Cardiac muscle cell (in vitro differentiated cells and primary cell): ENCODE measurements at regions not wholly inside any gene's neighbourhood (a gene's known extent, or its start where the extent isn't known, plus 50 kb on each side); places are given as distances from the start of the nearest gene placed in this dataset.

Experiments
- DNase-seq, 2 donors: peaks; one replicate each; pipeline versions ENCODE4 v3.0.0 to v3.0.0-alpha.2; 2010 to 2017; ENCODE audit warnings: low read depth in 1 of 2, low spot score in 1 of 2
- H3K27ac ChIP-seq: fragments of 200-600 bp; sonication (generic); 2 replicates; pipeline ENCODE4 v1.5.1; 2016
- H3K27me3 ChIP-seq: fragments of 200-600 bp; sonication (generic); 2 replicates; pipeline ENCODE4 v1.6.0; 2016; ENCODE audit warnings: control low read depth
- H3K36me3 ChIP-seq: fragments of 200-600 bp; sonication (generic); 2 replicates; pipeline ENCODE4 v1.5.1; 2016; ENCODE audit warnings: control low read depth
- H3K4me1 ChIP-seq: fragments of 200-600 bp; sonication (generic); 2 replicates; pipeline ENCODE4 v1.8.1; 2017; ENCODE audit warnings: low read depth, mild to moderate bottlenecking, mixed run types
- H3K4me3 ChIP-seq: fragments of 200-600 bp; sonication (generic); 2 replicates; pipeline ENCODE4 v1.5.1; 2016; ENCODE audit warnings: mild to moderate bottlenecking
- H3K9me3 ChIP-seq: fragments of 200-600 bp; sonication (generic); 2 replicates; pipeline ENCODE4 v1.5.1; 2017; ENCODE audit warnings: low read depth, mild to moderate bottlenecking, control low read depth
- TF ChIP-seq, protein P1 (sequence below): IDR thresholded peaks from 2 replicates; pipeline ENCODE4 v1.5.1; 2012; ENCODE audit warnings: low read depth, mild to moderate bottlenecking, low read length

GRCh38 chr3:11089931-11090330 lies 64.4 kb upstream of the HRH1 start:
- Histone ChIP-seq H3K27ac (no peak overlapping the region), H3K9me3 (no peaks in the 10 kb centered on the region), H3K4me1 (no peaks in the 10 kb centered on the region), H3K4me3 (no peak overlapping the region), H3K36me3 (no peaks in the 10 kb centered on the region), H3K27me3 (no peaks in the 10 kb centered on the region)
- TF ChIP-seq, protein P1, sequence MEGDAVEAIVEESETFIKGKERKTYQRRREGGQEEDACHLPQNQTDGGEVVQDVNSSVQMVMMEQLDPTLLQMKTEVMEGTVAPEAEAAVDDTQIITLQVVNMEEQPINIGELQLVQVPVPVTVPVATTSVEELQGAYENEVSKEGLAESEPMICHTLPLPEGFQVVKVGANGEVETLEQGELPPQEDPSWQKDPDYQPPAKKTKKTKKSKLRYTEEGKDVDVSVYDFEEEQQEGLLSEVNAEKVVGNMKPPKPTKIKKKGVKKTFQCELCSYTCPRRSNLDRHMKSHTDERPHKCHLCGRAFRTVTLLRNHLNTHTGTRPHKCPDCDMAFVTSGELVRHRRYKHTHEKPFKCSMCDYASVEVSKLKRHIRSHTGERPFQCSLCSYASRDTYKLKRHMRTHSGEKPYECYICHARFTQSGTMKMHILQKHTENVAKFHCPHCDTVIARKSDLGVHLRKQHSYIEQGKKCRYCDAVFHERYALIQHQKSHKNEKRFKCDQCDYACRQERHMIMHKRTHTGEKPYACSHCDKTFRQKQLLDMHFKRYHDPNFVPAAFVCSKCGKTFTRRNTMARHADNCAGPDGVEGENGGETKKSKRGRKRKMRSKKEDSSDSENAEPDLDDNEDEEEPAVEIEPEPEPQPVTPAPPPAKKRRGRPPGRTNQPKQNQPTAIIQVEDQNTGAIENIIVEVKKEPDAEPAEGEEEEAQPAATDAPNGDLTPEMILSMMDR, result no peak
- no peak for DNase-seq

DNA sequence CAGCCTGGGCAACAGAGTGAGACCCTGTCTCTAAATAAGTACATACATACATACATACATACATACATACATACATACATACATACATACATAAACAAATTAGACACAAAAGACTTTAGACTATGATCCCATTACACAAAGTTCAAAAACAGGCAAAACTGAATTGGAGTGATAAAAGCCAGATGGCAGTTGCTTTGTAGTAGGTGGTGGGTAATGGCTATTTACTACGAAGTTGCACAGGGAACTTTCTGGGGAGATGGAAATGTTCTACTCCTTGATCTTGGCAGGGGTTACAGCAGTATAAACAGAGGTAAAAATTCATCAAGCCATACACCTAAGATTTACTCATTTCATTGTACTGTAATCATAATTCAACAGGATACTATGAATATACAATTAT lies 63.7 kb upstream of the HRH1 start:
- H3K9me3 ChIP-seq, result no peaks in the 10 kb centered on the region
- H3K27ac ChIP-seq, result no peak overlapping the region
- no peaks in the 10 kb centered on the region for H3K36me3 ChIP-seq
- H3K27me3 ChIP-seq, result no peaks in the 10 kb centered on the region
- no peak for DNase-seq
- no peaks in the 10 kb centered on the region for H3K4me1 ChIP-seq
- H3K4me3 ChIP-seq, result no peak overlapping the region
- TF ChIP-seq, protein P1, result no peak

DNA sequence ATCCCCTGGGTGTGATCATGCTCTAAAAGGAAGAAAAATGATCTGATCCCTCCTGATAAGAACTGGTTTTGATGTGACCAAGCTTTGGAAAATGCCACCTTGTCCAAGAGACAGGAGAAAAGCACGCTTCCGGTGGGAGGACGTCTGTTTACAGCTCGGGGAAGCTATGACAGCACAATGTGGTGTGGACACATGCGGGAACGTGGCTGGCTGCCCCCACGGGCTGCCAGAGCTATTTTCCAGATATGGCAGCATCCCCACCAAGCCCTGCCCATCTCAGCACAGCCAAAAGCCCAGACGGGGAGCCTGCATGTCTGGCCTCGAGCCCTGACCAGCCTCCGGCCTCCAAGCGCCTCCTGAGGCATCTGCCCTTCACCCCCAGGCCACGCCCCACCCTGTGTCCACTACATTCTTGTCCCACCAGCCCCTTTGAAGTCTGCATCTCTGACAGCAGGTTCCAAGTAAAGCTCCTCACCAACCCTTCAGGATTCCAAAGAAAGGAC lies 63.2 kb upstream of the HRH1 start:
- Histone ChIP-seq H3K36me3 (no peaks in the 10 kb centered on the region), H3K27me3 (no peaks in the 10 kb centered on the region), H3K4me3 (no peak overlapping the region), H3K27ac (no peak overlapping the region), H3K4me1 (no peaks in the 10 kb centered on the region), H3K9me3 (no peaks in the 10 kb centered on the region)
- TF ChIP-seq, protein P1, result no peak
- peak in 1 of 2 donors; percentile 44 for DNase-seq

GRCh38 chr3:11091791-11092190 lies 62.5 kb upstream of the HRH1 start:
- Histone ChIP-seq H3K9me3 (no peaks in the 10 kb centered on the region), H3K4me3 (no peak overlapping the region), H3K27me3 (no peaks in the 10 kb centered on the region), H3K27ac (no peak overlapping the region), H3K4me1 (no peaks in the 10 kb centered on the region), H3K36me3 (no peaks in the 10 kb centered on the region)
- TF ChIP-seq, protein P1, result no peak
- no peak for DNase-seq

DNA sequence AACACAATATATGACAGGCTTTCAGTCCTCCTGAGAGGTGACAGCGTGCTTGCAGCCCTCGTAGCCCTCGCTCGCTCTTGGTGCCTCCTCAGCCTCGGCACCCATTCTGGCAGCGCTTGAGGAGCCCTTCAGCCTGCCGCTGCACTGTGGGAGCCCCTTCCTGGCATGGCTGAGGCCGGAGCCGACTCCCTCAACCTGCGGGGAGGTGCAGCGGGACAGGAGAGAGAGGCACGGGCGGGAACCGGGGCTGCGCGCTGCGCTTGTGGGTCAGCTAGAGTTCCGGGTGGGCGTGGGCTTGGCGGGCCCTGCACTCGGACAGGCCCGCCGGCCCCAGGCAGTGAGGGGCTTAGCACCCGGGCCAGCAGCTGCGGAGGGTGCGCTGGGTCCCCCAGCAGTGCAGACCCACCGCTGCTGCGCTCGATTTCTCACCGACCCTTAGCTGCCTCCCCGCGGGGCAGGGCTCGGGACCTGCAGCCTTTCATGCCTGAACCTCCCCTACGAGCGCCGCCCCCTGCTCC lies 60.4 kb upstream of the HRH1 start:
- Histone ChIP-seq H3K4me3 (no peak overlapping the region), H3K27me3 (no peaks in the 10 kb centered on the region), H3K36me3 (no peaks in the 10 kb centered on the region), H3K9me3 (no peaks in the 10 kb centered on the region), H3K4me1 (no peaks in the 10 kb centered on the region), H3K27ac (no peak overlapping the region)
- TF ChIP-seq, protein P1, result no peak
- DNase-seq, result no peak

DNA sequence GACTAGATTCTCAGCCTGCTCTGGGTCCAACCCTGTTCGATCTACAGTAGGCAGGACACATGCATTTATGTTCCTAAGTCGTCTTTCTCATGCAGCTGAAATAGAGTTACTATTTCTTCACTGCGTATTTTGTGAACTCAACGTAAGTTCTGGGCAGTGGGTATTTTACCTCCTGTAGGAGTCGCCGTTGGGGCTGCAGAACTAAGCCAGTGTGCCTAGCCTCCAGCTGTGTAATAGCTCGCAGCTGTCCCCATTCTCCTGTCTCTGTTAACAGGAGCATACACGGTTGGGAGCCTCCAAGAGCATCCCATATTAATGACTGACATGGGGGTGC lies 58.4 kb upstream of the HRH1 start:
- no peaks in the 10 kb centered on the region for H3K36me3 ChIP-seq
- peak in 1 of 2 donors; percentile 48 for DNase-seq
- H3K4me3 ChIP-seq, result no peak overlapping the region
- no peaks in the 10 kb centered on the region for H3K9me3 ChIP-seq
- H3K27ac ChIP-seq, result no peak overlapping the region
- H3K4me1 ChIP-seq, result no peaks in the 10 kb centered on the region
- no peaks in the 10 kb centered on the region for H3K27me3 ChIP-seq
- TF ChIP-seq, protein P1, result peak; percentile 36
